ENCODE measurements at regions not wholly inside any gene's neighbourhood (a gene's known extent, or its start where the extent isn't known, plus 50 kb on each side); places are given as distances from the start of the nearest gene placed in this dataset.

GRCh38 chr18:22678486-22678885 is 254.6 kb upstream of the RBBP8 start:
- no peak for DNase-seq

- DNase-seq, result no peak
These were observed 252.2 kb upstream of the RBBP8 start for GRCh38 chr18:22680944-22681343.

- no peak for DNase-seq
These were observed 251.2 kb upstream of the RBBP8 start for GRCh38 chr18:22681908-22682307.

GRCh38 chr18:22682720-22683119 is 250.4 kb upstream of the RBBP8 start:
- no peak for DNase-seq

- no peak for DNase-seq
These were observed 249.9 kb upstream of the RBBP8 start for GRCh38 chr18:22683196-22683676.

DNA sequence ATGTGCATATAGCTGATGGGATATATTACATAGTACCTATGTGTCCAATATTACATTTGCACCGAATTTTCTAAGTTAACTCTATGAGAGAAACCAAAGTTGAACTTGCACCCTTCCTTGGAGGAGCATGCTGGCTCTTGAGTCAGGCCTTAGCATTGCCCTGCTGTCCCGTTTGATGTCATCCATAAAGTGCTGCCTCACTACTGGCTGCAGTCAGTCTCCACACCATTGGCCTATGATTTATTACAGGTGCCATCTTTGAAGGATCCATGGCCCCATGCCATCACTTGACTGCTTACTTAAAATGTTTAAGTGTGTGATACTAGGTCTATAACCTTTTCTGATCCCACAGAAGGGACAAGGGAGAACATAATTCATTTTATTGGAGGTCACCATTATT is 249.3 kb upstream of the RBBP8 start:
- DNase-seq, result no peak

- DNase-seq, result no peak
These were observed 248.9 kb upstream of the RBBP8 start for GRCh38 chr18:22684268-22684667.

DNA sequence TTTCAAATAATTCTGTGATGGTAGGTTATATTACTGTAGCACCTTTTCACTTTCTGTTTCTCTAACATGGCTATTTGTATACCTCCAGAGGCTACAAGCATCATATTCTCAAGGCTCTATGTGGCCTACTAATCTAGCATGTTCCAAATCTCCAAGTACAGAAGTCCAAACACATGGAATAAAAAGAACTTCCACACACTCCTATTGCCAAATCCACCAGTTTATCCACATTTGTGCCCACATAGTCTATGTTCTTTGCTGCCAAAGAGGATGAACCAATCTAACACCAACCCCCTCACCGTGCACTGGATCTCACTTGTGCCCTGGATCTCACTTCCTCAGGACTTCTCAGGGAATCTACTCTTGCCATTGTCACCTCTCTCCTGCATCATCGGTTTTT is 247.3 kb upstream of the RBBP8 start:
- no peak for DNase-seq

DNA sequence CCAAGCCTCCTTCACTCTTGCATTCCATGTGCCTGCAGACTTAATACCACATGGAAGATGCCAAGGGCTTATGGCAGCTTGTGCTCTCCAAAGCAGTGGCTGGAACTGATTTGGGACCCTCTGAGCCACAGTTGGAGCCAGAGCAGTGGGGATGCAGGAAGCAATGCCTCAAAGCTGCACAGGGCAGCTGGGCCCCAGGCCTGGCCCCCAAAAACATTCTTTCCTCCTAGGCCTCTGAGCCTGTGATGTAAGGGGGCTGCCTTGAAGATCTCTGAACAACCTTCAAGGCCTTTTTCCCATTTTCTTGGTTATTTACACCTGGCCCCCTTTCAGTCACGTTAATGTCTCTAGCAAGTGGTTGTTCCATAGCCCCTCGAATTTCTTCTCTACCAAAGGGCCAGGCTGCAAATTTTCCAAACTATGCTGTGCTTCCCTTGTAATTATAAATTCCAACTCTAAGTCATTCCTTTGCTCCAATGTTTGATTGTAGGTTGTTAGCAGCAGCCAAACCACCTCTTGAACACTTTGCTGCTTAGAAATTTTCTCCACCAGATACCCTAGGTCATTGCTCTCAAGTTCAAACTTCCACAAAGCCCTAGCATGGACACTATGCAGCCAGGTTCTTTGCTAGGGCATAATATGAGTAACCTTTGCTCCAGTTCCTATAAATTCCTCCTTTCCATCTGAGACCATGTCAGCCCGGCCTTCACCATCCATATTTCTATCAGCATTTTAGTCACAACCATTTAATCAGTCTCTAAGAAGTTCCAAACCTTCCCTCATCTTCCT is 245.0 kb upstream of the RBBP8 start:
- DNase-seq, result no peak

DNA sequence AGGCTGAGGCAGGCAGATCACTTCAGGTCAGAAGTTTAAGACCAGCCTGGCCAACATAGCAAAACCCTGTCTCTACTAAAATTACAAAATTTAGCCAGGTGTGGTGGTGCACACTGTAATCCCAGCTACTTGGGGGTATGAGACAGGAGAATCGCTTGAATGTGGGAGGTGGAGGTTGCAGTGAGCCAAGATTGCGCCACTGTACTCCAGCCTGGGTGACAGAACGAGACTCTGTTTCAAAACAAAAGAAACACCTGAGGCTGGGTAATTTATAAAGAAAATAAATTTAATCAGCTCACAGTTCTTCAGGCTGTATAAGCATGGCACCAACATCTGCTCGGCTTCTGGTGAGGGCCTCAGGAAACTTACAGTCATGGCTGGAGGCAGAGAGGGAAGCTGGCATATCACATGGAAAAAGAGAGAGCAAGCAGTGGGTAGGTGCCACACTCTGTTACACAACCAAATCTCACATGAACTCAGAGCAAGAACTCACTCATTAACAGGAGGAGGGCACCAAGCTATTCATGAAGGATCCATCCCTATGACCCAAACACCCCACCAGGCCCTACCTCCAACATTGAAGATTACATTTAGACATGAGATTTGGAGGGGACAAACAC is 244.1 kb upstream of the RBBP8 start:
- DNase-seq, result no peak

- DNase-seq, result no peak
These were observed 243.4 kb upstream of the RBBP8 start for GRCh38 chr18:22689712-22690111.

DNA sequence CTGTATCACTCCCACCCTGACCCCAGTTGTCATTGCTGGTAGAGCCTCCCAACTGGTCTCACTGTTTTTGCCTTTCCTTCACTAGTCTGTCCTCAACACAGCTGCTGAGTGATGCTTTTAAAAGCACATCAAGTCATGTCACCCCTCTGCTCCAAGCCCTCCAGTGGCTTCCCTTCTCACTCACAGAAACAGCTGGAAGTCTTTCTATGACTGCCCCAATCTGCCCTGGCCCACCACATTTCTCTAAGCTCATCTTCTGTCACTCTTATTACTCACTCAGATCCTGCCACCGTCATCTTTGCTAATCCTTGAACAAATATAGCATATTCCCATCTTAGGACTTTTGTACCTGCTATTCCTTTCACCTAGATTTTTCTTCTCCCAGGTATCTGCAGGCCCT is 242.6 kb upstream of the RBBP8 start:
- DNase-seq, result no peak

DNA sequence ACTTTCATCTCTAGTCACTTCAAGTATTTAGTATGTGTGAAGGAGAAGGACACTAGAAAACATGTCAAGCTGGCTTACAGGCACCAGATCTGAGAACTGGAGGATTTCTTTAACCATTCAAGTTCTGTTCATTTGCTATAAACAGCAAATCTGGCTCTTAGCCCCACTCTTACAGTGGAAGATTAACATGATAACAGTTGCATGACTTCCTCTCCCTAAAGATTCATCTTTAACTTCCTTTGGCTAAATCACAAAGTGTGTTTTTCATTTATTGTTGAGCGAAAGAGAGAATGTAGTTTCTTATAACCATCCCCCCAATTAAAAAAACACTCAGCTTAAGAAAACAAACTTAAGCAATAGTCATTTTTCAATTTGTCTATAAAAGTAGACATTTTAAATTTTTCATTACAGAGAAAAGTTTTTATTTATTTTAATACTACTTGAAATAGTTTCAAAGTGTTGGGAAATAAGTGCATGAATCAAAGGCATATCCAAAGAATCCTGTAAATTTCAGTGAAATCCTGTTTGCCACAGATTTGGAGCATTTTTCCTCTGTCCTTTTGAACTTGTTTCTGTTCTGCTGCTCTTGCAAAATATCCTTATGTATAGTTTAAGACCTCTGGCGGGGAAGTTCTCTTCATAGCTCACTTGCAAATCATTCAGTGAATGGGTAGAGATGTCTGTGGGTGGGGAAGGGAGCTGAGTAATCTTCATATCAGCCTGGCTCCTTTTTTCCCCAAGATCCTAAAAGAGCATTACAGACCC is 241.0 kb upstream of the RBBP8 start:
- DNase-seq, result no peak

- DNase-seq, result no peak
These were observed 238.2 kb upstream of the RBBP8 start for GRCh38 chr18:22694954-22695353.

DNA sequence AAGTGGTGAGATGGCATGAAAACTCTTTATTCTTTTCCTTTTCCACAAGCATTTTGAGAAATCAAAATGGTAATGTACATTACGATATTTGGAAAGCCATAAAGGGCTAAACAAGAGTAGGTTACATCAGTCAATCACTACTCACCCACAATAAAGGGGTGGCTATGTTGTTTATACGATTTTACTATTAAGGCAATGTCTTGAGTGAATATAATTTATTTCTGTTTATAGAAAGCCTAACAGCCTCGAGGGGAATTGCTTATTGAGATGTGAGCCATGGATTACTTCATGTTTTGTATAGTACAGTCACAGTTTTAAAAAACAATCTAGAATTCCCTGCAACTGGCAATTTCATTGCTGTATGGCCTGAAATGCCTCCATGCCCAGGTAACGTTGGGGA is 237.5 kb upstream of the RBBP8 start:
- no peak for DNase-seq

DNA sequence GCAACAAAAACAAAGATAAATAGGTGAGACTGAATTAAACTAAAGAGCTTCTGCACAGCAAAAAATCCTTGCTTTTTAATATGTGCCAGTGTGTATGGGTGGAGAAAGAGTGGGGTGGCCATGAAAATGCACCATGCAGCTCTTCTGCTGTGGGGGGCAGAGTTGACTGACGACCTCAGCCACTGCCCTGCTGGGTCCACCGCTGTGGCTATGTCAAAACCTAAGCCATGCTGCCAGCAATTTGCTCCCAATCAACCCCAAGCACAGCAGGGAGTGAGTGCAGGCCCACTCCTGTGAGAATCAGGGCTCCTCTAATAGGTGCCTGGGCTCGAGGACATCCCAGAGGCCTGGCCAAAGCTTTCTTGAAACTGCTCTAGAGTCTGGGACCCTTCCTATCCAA is 235.6 kb upstream of the RBBP8 start:
- no peak for DNase-seq

DNA sequence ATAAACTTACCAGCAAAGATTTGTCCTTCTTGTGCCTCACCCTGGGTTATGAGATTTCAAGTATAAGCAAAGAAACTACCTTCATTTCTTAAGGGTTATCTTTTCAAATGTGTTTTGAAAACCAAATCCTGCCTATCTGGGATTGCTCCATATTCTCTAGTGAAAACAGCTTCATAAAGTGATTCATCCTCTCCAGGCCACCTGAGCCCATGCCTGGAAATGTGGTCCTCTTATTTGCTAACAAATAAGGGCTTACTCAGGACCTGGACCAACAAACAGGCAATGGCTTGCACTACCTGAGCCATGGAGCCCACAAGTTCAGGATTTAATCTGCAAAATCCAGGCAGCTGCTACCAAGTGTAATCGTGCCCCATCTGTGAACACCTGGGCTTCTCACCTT is 234.4 kb upstream of the RBBP8 start:
- DNase-seq, result no peak

- no peak for DNase-seq
These were observed 233.5 kb upstream of the RBBP8 start for GRCh38 chr18:22699629-22700028.

GRCh38 chr18:22700920-22701319 is 232.2 kb upstream of the RBBP8 start:
- DNase-seq, result no peak

- DNase-seq, result no peak
These were observed 231.8 kb upstream of the RBBP8 start for GRCh38 chr18:22701326-22701725.

- no peak for DNase-seq
These were observed 231.3 kb upstream of the RBBP8 start for GRCh38 chr18:22701795-22702194.

DNA sequence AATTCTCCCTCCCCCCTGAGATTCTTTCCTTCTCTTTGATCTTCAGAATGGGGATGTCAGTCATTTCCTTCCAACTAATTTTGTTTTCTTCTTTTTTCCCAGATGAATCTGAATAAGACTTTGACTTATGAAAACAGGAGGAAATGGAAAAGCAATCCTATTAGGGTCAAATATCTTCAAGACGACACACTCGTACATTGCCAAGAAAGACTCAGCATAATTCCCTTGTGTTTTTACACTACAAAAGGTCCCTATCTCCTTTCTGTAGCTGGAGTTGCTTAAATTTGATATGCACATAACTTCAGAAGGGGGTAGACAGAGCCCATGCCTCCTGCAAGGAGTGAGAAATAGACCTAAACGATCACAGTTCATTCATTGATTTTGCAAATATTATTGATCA is 230.3 kb upstream of the RBBP8 start:
- no peak for DNase-seq

GRCh38 chr18:22703883-22704585 is 229.1 kb upstream of the RBBP8 start:
- DNase-seq, result no peak

Measured in NCI-H510A treated with DMSO at 0.1 percent for 48 hours (cell line).